ENCODE measurements at regions not wholly inside any gene's neighbourhood (a gene's known extent, or its start where the extent isn't known, plus 50 kb on each side); places are given as distances from the start of the nearest gene placed in this dataset.

DNA sequence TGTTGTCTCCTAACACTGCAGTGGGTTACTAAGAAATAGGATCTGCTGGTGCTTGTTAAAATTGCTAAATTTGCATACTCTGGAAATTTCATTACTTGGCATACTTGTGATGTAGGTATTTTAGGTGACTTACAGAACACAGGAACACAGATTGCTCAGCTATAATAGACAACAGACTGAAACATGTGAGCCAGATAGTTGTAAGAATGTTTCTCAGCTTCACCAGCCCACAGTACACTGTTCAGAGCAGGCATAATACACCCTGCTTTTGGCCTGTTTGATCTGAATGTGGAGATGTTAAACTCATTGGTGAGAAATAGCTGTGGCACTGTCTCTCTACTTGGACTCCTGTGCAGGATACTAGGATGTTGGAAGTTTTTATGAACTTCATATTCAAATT, 275.7 kb downstream of the CSNK1G3 start:
- DNase-seq, result no peak

- no peak for DNase-seq
These were observed 275.2 kb downstream of the CSNK1G3 start for GRCh38 chr5:123787136-123787535.

- DNase-seq, result no peak
These were observed 274.4 kb downstream of the CSNK1G3 start for GRCh38 chr5:123786411-123786810.

DNA sequence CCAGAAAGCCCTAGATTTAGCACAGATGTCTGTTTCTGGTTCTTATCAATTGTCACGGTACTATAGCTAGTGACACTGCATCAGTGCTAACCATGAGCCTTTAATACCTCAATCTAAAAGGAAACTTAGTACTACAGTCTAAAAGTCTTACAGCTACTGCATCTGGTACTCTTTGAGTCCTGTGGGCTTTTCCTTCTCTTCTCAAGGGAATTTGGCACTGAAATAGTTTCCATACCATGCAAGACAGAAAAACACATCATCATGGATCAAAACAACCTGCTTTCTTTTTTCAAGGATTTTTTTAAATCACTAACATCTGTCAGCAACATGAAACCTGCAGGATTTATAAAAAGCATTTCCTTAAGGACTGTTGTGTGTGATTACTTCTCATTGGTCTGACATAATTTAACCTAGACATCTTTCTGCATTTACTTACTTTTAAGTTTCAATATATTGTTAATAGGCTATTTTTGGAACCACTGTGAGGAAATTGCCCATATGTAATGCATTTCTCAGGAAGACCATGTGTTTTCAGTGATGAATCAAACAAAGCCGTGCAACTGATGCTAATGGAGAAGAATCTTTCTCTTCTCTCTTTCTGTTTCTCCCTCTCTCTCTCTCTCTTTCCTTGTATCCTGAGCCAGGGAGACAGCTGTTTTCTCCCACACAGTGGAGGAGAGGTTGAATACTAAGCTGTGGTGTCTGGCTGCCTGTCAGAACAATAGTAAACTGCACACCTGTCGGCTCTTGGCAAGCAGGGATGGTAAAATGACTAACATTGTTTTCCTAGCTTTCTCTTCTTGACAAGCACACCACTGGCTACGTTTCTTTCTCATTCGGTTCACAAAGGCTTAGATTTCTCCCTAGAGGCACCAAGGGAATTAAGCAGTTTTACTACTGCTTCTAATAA, 273.4 kb downstream of the CSNK1G3 start:
- DNase-seq, result no peak

GRCh38 chr5:123783421-123783820, 271.4 kb downstream of the CSNK1G3 start:
- no peak for DNase-seq

DNA sequence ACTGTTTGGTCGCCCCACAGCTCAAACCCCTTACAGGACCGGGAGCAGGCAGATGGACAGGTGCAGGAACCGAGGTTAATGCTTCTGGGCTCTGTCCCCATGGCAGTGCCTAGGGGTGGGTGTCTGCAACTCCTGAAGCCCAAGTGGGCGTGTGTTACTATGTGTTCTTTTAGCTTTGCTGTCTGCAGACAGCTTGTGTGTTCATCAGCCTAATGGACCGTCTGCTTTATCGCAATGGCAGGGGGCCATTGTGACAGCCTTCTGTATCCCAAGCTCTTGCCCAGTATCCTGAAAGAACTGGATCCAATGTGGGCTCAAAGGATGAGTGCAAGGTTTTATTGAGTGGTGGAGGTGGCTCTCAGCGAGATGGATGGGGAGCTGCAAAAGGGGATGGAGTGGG, 266.7 kb downstream of the CSNK1G3 start:
- no peak for DNase-seq

GRCh38 chr5:123776761-123777160, 264.8 kb downstream of the CSNK1G3 start:
- no peak for DNase-seq

- DNase-seq, result no peak
These were observed 259.7 kb downstream of the CSNK1G3 start for GRCh38 chr5:123771715-123772114.

- DNase-seq, result no peak
These were observed 251.2 kb downstream of the CSNK1G3 start for GRCh38 chr5:123763201-123763600.

DNA sequence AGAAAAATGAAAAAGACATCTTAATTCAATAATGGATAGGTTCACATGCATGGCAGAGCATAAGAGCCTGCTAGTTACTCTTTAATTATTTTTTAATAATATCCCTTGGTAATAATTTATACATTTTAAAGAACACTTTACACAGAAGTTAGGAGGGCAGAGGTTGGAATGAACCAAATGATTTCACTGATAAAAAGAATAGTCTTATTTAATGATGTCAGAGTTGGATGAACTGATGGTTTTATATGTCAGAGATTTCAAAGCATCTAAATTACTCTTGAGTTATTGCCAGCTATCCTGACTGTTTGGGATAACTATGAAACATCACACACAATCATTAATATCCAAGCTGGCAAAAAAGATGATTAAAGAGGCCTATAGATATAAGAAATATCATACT, 244.8 kb downstream of the CSNK1G3 start:
- no peak for DNase-seq

GRCh38 chr5:123756318-123756665, 244.3 kb downstream of the CSNK1G3 start:
- DNase-seq, result no peak

DNA sequence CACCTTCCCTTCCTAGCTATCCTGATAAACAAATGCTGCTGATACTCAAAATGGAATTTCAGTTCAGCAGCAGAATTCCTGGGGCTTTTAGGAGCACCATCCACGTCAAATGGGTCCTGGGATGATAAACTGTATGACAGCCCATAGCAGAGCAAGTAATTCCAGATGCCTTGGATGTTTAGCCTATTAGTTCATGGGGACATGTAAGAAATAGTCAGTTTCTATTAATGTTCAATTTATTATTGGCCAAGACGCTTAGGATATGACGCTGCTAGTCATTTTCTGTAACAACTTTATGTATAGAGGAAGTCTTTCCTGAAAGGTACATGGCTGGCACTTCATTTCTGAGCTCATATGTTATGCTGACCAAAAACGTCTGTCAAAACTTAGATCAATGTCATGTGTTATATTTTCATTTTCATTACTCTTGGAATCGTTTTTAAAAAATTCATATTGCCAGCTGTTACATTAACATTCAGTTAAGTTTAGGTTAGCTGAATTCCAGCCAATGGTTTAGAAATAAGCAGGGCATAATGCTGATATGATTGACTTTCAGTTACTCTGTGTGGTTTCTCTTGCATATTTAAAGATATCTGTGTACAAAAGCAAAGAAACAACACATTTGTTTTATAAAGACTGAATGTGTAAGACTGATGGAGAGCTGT, 243.8 kb downstream of the CSNK1G3 start:
- no peak for DNase-seq

GRCh38 chr5:123754908-123755307, 242.9 kb downstream of the CSNK1G3 start:
- no peak for DNase-seq

- DNase-seq, result no peak
These were observed 242.2 kb downstream of the CSNK1G3 start for GRCh38 chr5:123753937-123754891.

DNA sequence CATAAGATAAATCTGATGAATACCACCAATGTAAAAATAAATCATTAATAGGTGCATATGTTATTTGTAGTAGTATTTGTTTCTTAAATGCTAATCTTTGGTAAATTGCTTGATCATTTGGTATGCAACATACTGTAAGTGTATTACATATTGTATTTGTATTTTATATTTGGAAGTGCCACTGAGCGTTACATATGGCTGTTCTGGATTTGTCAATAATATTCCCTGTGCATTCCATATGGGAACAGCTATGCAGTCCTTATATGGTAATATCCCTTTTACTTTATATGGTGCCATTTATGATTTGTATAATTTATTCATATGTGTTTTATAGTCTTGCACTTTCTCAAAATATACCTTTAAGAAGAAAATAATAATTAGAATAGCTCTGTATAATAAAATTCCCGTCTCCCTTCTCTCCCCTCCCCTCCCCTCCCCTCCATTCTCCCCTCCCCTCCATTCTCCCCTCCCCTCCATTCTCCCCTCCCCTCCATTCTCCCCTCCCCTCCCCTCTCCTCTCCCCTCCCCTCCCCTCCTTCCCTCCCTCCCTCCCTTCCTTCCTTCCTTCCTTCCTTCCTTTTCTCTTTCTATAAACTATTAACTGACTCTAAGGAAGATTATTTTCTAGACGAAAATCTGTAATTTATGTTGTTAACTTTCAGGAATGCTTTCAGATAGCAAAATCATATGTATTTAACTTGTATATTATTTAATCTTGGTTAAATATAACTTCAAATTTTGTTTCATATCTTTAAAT, 241.4 kb downstream of the CSNK1G3 start:
- DNase-seq, result no peak

DNA sequence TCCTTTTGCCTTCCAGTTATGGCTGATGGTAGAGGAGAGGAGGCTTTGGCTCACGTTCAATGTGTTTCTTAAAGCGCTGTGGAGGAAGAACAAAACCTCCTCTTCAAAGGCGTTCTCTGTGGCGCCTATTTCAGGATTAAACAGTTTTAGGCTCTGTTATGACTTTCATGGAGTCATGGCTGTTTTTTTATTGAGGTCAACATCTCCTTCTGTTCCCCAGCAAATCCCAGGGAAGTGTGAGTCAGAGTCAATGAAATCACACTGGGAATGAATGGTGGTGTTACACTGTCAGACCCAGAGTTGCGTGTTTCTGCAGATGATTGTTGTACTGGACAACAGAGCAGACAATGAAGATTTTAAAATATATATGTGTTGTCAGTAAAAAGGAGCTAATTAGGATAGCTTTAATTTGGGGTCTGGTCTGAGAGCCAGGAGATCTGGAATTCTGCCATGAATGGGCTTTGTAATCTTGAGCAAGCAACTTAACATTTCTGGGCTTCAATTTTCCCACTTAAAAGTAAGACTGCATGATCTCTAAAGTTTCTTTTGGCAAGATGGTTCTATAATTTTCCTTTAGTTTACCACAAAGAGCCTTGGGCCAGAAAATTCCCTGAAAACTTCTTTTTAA, 240.7 kb downstream of the CSNK1G3 start:
- no peak for DNase-seq

GRCh38 chr5:123751670-123752069, 239.7 kb downstream of the CSNK1G3 start:
- DNase-seq, result no peak

- DNase-seq, result no peak
These were observed 236.3 kb downstream of the CSNK1G3 start for GRCh38 chr5:123748239-123748638.

- no peak for DNase-seq
These were observed 234.8 kb downstream of the CSNK1G3 start for GRCh38 chr5:123746683-123747360.

GRCh38 chr5:123743990-123744583, 232.1 kb downstream of the CSNK1G3 start:
- no peak for DNase-seq

DNA sequence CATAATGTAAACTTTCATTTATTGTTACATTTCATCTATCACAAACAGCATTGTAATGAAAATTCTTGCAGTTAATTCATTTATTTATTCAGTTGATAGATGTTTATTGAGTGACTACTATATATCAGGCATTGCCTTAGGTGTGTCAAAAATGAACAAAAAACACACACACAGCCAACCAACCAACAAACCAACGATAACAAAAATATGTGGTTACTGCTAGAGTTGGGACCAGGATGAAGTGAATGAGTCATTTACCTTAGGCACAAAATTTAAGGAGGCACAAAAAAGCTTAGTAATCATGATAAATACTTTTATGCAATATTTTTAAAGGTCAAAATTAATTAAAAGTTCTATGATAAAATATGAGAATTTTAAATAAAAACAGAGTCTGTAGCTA, 223.4 kb downstream of the CSNK1G3 start:
- no peak for DNase-seq

Measured in effector CD8-positive, alpha-beta T cell (primary cell).